ENCODE measurements at regions not wholly inside any gene's neighbourhood (a gene's known extent, or its start where the extent isn't known, plus 50 kb on each side); places are given as distances from the start of the nearest gene placed in this dataset.

- DNase-seq = no peak
These were observed 144.5 kb upstream of the DYRK2 start for GRCh38 chr12:67504026-67504425.

- no peak for DNase-seq
These were observed 141.8 kb upstream of the DYRK2 start for GRCh38 chr12:67506739-67507138.

- DNase-seq = no peak
These were observed 139.7 kb upstream of the DYRK2 start for GRCh38 chr12:67508830-67509229.

DNA sequence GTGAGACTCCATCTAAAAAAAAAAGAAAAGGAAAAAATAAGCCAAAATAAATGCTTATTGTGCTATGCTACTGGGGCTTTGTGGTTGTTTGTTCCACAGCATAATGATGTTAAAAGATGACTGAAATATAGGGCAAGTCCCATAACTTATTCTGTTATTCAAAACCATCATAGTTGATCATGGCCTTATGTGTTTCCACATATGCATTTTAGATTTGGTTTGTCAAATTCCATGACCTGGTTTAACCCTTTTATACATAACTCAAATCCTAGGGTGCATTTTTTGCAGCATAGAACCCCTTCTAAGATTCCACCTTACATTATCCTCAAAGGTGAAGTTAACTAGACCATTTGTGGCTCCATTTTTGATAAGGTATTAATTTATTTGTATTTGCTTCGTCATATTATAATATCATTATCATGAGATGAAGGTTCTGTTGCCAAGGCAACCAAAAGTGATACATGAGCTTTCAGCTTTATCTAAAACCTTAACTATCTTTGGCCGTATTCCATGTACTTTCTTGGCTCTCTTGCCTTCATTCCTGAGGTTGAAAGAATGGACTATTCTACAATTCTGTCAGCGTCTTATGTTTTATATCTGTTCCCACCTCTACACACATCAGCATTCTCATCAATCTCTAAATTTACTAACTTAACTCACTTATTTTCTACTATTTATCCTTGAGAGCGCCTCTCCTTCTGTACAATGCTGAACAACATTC is 138.7 kb upstream of the DYRK2 start:
- DNase-seq = no peak

- no peak for DNase-seq
These were observed 136.5 kb upstream of the DYRK2 start for GRCh38 chr12:67512061-67512460.

- no peak for DNase-seq
These were observed 134.0 kb upstream of the DYRK2 start for GRCh38 chr12:67514502-67514901.

DNA sequence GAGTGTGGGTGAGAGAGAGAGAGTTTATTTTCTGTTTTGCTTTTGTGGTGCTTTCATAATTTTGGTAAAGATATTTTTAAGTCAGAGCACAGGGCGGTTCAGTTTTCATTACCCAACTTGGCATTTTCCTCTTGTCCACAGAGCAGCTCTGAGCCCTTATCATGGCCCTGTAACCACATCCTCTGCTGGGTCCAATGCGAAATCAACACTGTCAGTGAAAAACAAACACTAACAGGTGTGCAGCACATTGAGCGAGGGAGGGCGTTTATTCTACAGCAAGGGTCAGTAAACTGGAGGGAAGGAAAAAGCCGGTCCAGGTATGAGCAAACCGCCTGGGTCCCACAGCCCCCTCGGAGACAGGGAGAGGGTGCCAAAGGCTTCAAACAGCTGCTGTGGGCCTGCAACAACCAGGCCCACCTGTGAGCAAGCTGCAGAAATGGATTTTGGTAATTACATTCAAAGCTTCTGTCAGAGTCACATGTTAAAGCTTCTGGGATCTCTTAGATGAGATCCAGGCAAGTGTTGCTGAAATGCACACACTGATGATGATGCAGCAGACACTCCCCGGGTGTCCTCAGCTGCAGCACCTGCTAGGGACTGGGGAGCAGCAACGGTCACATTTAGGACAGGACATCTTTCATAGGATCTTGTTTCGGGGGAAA is 132.7 kb upstream of the DYRK2 start:
- peak; percentile 29 for DNase-seq

DNA sequence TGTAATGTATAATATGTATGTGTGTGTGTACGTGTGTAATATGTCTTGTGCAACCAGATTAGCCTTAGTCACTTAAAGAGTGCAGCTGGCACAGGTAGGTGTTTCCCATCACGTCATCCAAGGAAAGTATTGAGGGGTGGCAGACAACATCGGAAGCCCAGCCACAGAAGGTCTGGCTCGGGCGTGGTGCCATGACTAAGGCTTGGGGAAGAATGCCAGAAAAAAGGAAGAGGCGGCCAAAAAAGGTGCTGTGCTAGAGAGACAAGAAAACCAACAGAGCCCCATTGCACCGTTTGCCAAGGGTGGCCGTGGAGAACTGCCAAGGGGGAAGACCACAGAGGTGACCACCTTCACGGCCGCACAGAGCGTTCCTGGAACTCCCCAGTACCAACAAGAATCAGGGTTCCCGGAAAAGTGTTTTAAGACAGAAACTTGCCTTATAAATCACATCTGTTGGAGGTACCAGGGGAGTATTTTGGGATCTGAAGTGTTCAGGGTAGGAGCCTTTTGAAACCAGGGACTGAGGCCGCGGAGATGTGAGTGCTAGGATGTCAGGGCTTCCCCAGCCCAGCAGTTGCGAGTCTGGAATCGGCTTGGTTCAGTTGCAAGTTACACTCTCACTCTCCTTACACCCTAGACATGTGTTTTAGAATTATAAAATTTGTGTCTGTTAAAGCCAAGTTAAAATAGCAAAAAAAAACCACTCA is 131.2 kb upstream of the DYRK2 start:
- DNase-seq = peak; percentile 40

DNA sequence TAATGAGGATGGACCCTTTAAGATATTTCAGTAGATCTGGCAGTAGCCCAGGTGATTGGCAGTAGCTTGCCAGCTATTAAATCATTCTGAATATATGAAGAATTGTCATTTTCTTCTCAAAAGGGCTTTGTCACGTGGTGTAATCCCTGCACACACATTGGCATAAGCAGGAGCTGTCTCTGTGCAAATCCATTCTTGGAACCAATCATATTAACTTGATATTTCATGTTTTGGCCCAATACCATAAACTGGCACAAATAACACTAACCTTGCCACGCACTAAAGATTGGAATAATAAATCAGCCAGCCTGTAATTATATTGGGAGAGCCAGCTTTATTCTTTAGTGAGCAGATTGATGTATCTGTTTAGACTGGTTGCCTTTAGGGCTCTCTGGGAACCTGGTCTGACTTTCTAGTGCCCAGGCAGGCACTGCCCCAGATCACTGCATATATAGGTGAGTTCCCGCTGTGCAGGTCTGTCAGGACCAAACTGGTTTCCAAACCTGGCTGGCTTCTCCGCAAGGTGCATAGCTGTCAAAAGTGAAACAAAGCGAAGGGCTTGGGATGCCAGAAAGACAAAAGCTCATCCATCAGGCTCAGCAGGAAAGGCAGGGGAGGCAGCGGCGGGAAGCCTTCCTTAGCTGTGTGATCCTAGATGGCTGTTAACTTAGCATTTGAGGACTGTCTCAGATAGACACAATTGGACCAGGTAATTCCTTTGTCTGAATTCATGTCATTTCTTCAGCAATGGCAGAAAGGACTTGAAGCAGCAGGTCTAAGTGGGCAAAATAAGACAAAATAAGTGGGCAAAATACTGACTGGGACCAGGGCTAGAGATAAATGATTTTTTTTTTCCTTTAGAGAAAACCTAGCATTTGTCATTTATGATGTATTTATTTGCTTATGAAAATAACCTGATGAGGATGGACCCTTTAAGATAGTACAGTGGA is 128.8 kb upstream of the DYRK2 start:
- DNase-seq = peak; percentile 19

- no peak for DNase-seq
These were observed 127.9 kb upstream of the DYRK2 start for GRCh38 chr12:67520606-67521005.

DNA sequence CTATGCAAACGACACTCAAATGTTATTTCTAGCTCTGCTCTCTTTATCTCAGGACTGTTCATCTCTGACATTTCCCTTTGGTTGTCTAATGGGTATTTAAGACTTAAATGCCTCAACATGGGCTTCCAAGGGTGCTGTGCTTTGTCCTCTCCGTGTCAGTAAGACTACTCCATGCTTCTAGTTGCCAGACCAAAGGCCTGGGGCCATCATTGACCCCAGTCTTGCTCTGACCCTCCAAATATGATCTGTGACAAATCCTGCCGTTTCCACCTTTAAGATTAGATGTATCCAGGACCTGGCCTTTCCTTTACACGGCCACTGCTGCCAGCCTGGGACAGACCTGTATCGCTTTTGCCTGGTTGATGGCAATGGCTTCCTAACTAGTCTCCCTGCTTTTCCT is 126.3 kb upstream of the DYRK2 start:
- DNase-seq = no peak

DNA sequence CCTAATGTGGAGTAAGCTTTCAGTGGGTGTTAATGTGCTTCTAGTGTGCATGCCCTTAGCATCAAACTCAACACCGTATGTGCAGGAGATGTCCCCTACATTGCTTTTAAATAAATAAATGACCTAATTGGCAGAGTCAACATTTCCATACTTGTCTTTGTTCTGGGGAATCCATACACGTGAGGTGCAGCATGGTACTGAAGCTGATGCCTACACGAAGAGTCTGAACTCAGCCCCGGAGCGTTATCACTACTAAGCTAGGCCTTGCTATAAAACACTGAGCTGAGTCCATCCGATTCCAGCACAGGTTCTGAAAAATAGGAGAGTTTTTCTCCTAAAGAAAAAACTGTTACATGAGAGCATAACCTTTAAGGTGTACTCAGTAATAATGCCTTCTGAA is 125.0 kb upstream of the DYRK2 start:
- DNase-seq = no peak

GRCh38 chr12:67524861-67525616 is 123.5 kb upstream of the DYRK2 start:
- peak; percentile 13 for DNase-seq

- no peak for DNase-seq
These were observed 123.0 kb upstream of the DYRK2 start for GRCh38 chr12:67525617-67525884.

DNA sequence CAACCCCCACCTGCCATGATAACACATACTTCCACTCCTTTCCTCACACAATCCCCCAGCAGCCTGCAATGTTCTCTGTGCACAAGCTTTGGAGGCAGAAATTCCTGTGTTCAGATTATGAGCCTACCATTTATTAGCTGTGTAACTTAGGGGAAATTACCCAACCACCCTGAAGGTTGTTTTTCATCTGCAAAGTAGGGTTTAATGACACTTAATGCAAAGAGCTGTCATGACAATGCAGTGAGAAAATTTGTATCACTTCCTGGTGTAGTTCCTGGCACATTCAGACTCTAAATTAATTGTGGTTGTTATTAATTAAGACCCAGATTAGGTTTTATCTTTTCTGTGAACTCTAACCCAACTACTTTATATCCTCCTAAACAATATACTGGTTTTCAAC is 122.4 kb upstream of the DYRK2 start:
- no peak for DNase-seq

- no peak for DNase-seq
These were observed 117.5 kb upstream of the DYRK2 start for GRCh38 chr12:67531051-67531450.

GRCh38 chr12:67531501-67531900 is 117.0 kb upstream of the DYRK2 start:
- DNase-seq = no peak

GRCh38 chr12:67533159-67533558 is 115.4 kb upstream of the DYRK2 start:
- no peak for DNase-seq

- no peak for DNase-seq
These were observed 114.5 kb upstream of the DYRK2 start for GRCh38 chr12:67534046-67534445.

- DNase-seq = no peak
These were observed 113.9 kb upstream of the DYRK2 start for GRCh38 chr12:67534681-67535080.

DNA sequence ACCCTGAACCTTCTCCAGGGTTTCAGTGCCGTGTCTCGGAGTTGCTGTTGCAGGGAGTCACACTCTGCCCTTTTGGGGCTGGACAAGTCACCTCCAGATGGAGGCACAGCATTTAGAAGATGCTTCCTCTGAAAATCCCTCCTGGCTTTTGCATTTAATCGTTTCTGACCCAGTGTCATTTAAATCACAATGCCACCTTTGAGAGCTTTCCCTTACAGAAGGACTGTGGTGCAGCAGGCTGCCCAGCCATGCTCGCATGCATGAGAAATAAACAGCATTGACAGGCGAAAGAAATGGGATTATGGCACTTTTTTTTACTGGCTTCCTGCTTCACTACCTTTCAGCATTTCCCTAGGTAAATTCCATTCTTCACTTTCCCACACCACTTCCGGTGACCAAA is 113.4 kb upstream of the DYRK2 start:
- DNase-seq = no peak

GRCh38 chr12:67535971-67536370 is 112.6 kb upstream of the DYRK2 start:
- no peak for DNase-seq

- no peak for DNase-seq
These were observed 109.2 kb upstream of the DYRK2 start for GRCh38 chr12:67539329-67539728.

Data from NCI-H1694 (cell line).